IPS-20b (cell line): ENCODE measurements at regions not wholly inside any gene's neighbourhood (a gene's known extent, or its start where the extent isn't known, plus 50 kb on each side); places are given as distances from the start of the nearest gene placed in this dataset.
"Not testable (repeated sequence)": the region's sequence is repeated elsewhere in the genome, so short reads cannot be mapped to it uniquely, and the experiment has no call there.

Experiments
- H3K27ac ChIP-seq: one replicate; pipeline ENCODE4 v1.5.1; 2013; ENCODE audit warnings: low read length
- H3K27me3 ChIP-seq: 2 replicates; pipeline ENCODE4 v1.6.1; 2013; ENCODE audit warnings: mild to moderate bottlenecking, low read length, inconsistent platforms; ENCODE audit not compliant: insufficient read depth
- H3K36me3 ChIP-seq: 2 replicates; pipeline ENCODE4 v1.6.1; 2013; ENCODE audit warnings: low read depth, mild to moderate bottlenecking, inconsistent platforms, low read length, moderate library complexity; ENCODE audit not compliant: insufficient read depth
- H3K4me1 ChIP-seq: 2 replicates; pipeline ENCODE4 v1.6.1; 2013; ENCODE audit warnings: mild to moderate bottlenecking, control low read depth, inconsistent platforms, low read length, moderate library complexity; ENCODE audit not compliant: insufficient read depth
- H3K4me3 ChIP-seq: 2 replicates; pipeline ENCODE4 v1.5.1; 2013; ENCODE audit warnings: mild to moderate bottlenecking, low read length, inconsistent platforms
- H3K9ac ChIP-seq: 2 replicates; pipeline ENCODE4 v1.6.1; 2013; ENCODE audit warnings: low read depth, mild to moderate bottlenecking, inconsistent platforms, low read length, moderate library complexity
- H3K9me3 ChIP-seq: 2 replicates; pipeline ENCODE4 v1.6.1; 2013; ENCODE audit warnings: mild to moderate bottlenecking, low read depth, low read length, inconsistent platforms; ENCODE audit not compliant: insufficient read depth

GRCh38 chr10:35834877-35835494 lies 192.9 kb upstream of the FZD8 start:
- Histone ChIP-seq H3K9me3 (no peaks in the 10 kb centered on the region), H3K4me3 (no peak overlapping the region), H3K36me3 (no peaks in the 10 kb centered on the region), H3K9ac (no peak overlapping the region), H3K27me3 (no peaks in the 10 kb centered on the region), H3K4me1 (no peaks in the 10 kb centered on the region; the same call in 1 of the 2 replicates), H3K27ac (no peak overlapping the region)

GRCh38 chr10:35827783-35828182 lies 185.7 kb upstream of the FZD8 start:
- Histone ChIP-seq H3K4me3 (no peak overlapping the region), H3K27me3 (no peaks in the 10 kb centered on the region), H3K27ac (no peak overlapping the region), H3K36me3 (no peaks in the 10 kb centered on the region), H3K4me1 (no peaks in the 10 kb centered on the region), H3K9ac (no peak overlapping the region), H3K9me3 (no peaks in the 10 kb centered on the region)

DNA sequence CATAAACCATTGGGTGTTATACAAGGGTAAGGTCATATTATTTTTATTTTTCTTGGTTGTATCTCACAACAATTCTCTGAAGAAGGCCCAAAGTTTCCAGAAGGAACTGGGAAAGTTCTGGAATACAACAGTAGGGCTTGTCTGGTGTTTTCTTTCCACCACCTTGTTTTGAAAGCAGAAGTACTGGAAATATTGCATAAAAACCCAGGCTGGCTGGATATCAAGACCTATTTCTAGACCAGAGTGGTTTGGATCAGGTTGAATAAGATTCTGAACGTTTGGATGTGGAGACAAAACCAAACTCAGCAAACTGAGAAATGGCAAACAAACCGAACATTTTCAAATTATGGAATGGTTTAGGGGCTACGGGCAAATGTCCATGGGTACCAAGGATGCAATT lies 182.6 kb upstream of the FZD8 start:
- H3K27me3 ChIP-seq = no peaks in the 10 kb centered on the region
- no peak overlapping the region for H3K9ac ChIP-seq
- H3K27ac ChIP-seq = no peak overlapping the region
- H3K4me3 ChIP-seq = no peak overlapping the region
- no peaks in the 10 kb centered on the region for H3K4me1 ChIP-seq
- H3K9me3 ChIP-seq = no peaks in the 10 kb centered on the region
- H3K36me3 ChIP-seq = no peaks in the 10 kb centered on the region

GRCh38 chr10:35822316-35822715 lies 180.2 kb upstream of the FZD8 start:
- Histone ChIP-seq H3K27ac (no peak overlapping the region), H3K27me3 (no peaks in the 10 kb centered on the region), H3K9ac (no peak overlapping the region)

DNA sequence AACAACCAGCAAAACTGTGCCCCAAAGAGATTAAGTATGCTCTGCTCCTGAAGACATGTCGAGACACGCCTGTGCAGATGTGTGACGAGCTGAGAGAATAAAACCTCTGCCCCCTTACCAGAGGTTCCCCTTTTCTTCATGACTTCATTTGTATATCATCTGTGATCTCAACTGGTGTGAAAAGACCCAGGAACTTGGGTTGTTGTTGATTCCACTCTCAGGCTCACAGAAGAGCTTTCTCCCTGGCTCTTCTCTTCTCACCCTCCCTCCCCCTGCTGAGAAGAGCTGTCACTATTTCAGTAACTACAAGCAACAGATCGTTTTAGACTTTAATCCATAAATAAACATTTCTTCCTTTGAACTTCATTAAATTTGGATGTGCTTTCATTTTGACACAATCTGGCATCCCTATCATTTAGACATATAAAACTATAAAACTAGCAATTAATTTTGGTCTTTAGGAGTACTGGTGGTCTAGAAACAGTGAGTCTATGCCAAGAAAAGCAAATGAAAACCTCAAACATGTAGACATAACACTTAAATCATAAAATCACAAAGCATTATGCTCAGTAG lies 179.3 kb upstream of the FZD8 start:
- H3K27me3 ChIP-seq = no peaks in the 10 kb centered on the region
- H3K4me1 ChIP-seq = no peaks in the 10 kb centered on the region
- no peak overlapping the region for H3K27ac ChIP-seq
- no peak overlapping the region for H3K9ac ChIP-seq
- no peaks in the 10 kb centered on the region for H3K9me3 ChIP-seq
- no peak overlapping the region for H3K4me3 ChIP-seq
- no peaks in the 10 kb centered on the region for H3K36me3 ChIP-seq

More at GRCh38 chr10:35822316-35822715, 180.2 kb upstream of the FZD8 start:
- no peaks in the 10 kb centered on the region for H3K9me3 ChIP-seq
- H3K4me1 ChIP-seq = no peaks in the 10 kb centered on the region
- no peaks in the 10 kb centered on the region for H3K36me3 ChIP-seq
- H3K4me3 ChIP-seq = no peak overlapping the region

- H3K27ac ChIP-seq = no peak overlapping the region
- H3K9ac ChIP-seq = no peak overlapping the region
- no peaks in the 10 kb centered on the region for H3K36me3 ChIP-seq
- H3K27me3 ChIP-seq = no peaks in the 10 kb centered on the region
- no peaks in the 10 kb centered on the region for H3K9me3 ChIP-seq
- no peak overlapping the region for H3K4me3 ChIP-seq
- H3K4me1 ChIP-seq = no peaks in the 10 kb centered on the region
These were observed 177.6 kb upstream of the FZD8 start for GRCh38 chr10:35819736-35820135.

DNA sequence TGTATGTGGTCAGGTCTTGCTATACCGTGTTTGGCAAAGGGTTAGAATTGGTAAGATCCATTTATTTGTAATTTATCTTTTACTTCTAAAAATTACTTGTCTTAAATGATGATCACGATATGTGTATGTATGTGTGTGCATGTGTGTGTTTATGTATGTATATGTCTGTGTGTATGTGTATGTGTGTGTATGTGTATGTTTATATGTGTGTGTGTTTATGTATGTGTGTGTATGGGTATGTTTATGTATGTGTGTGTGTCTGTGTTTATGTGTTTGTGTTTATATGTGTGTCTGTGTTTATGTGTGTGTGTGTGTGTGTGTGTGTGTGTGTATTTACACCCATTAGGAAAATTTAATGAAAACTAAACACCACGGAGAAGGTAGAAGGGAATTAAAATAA lies 176.9 kb upstream of the FZD8 start:
- no peaks in the 10 kb centered on the region for H3K36me3 ChIP-seq
- H3K9ac ChIP-seq = no peak overlapping the region
- no peaks in the 10 kb centered on the region for H3K4me1 ChIP-seq
- H3K27me3 ChIP-seq = no peaks in the 10 kb centered on the region
- H3K9me3 ChIP-seq = no peaks in the 10 kb centered on the region
- H3K4me3 ChIP-seq = no peak overlapping the region
- no peak overlapping the region for H3K27ac ChIP-seq

GRCh38 chr10:35817109-35817508 lies 175.0 kb upstream of the FZD8 start:
- H3K4me3 ChIP-seq, H3K4me1 ChIP-seq, H3K36me3 ChIP-seq, H3K9me3 ChIP-seq, H3K27me3 ChIP-seq, H3K9ac ChIP-seq, H3K27ac ChIP-seq: not testable (repeated sequence)

GRCh38 chr10:35813219-35813618 lies 171.1 kb upstream of the FZD8 start:
- H3K27ac ChIP-seq = no peak overlapping the region

GRCh38 chr10:35808344-35808743 lies 166.2 kb upstream of the FZD8 start:
- no peaks in the 10 kb centered on the region for H3K27me3 ChIP-seq
- no peak overlapping the region for H3K9ac ChIP-seq
- no peaks in the 10 kb centered on the region for H3K36me3 ChIP-seq
- H3K4me1 ChIP-seq = peaks cover 2% of the 10 kb centered on the region
- H3K9me3 ChIP-seq = no peaks in the 10 kb centered on the region
- no peak overlapping the region for H3K4me3 ChIP-seq
- no peak overlapping the region for H3K27ac ChIP-seq

More at GRCh38 chr10:35813219-35813618, 171.1 kb upstream of the FZD8 start:
- Histone ChIP-seq H3K4me1 (no peaks in the 10 kb centered on the region), H3K36me3 (no peaks in the 10 kb centered on the region), H3K27me3 (no peaks in the 10 kb centered on the region), H3K9me3 (no peaks in the 10 kb centered on the region), H3K4me3 (no peak overlapping the region), H3K9ac (no peak overlapping the region)

GRCh38 chr10:35803046-35803445 lies 160.9 kb upstream of the FZD8 start:
- Histone ChIP-seq H3K4me1 (peaks cover 5% of the 10 kb centered on the region), H3K9me3 (no peaks in the 10 kb centered on the region), H3K27me3 (no peaks in the 10 kb centered on the region), H3K36me3 (no peaks in the 10 kb centered on the region), H3K9ac (no peak overlapping the region), H3K4me3 (no peak overlapping the region), H3K27ac (no peak overlapping the region)

- Histone ChIP-seq H3K9ac (no peak overlapping the region), H3K9me3 (no peaks in the 10 kb centered on the region), H3K4me3 (no peak overlapping the region), H3K36me3 (no peaks in the 10 kb centered on the region), H3K27ac (no peak overlapping the region), H3K27me3 (no peaks in the 10 kb centered on the region), H3K4me1 (no peaks in the 10 kb centered on the region)
These were observed 155.1 kb upstream of the FZD8 start for GRCh38 chr10:35797187-35797586.
